Transverse colon (tissue), 4 donors: ENCODE measurements at regions not wholly inside any gene's neighbourhood (a gene's known extent, or its start where the extent isn't known, plus 50 kb on each side); places are given as distances from the start of the nearest gene placed in this dataset.

Experiments used
- CTCF ChIP-seq, 5 experiments: fragments of 200-600 bp in 3 of 5; fragments of 450-650 bp in 2 of 5; sonication (generic) in 3 of 5; IDR thresholded peaks; 1 replicate in 2 of 5; 2 replicates in 3 of 5; pipeline ENCODE4 v1.5.1; 2016 to 2017; ENCODE audit warnings: antibody characterized with exemption in 5 of 5, inconsistent platforms in 3 of 5, mild to moderate bottlenecking in 2 of 5, moderate library complexity in 1 of 5
- EP300 ChIP-seq: sonication (generic); formaldehyde crosslinking; IDR thresholded peaks from one replicate; pipeline ENCODE4 v1.6.1; 2017; ENCODE audit warnings: antibody characterized with exemption, low read depth
- POLR2A ChIP-seq: fragments of 450-650 bp; IDR thresholded peaks from one replicate; pipeline ENCODE4 v1.6.1; 2016; ENCODE audit warnings: antibody characterized with exemption, mild to moderate bottlenecking, moderate library complexity
- POLR2AphosphoS5 ChIP-seq, 3 donors: sonication (generic); formaldehyde crosslinking; IDR thresholded peaks; one replicate each; pipeline ENCODE4 v1.6.1; 2016; ENCODE audit warnings: antibody characterized with exemption in 3 of 3

- TF ChIP-seq CTCF (IDR thresholded peaks at IDR 0.05) (no peak), POLR2A (no peak), POLR2AphosphoS5 (IDR thresholded peaks at IDR 0.05) (no peak), EP300 (no peak)
These were observed 327.7 kb upstream of the ZNF804A start for GRCh38 chr2:184270660-184271059.
